Stromal cell of bone marrow (primary cell): ENCODE measurements at regions not wholly inside any gene's neighbourhood (a gene's known extent, or its start where the extent isn't known, plus 50 kb on each side); places are given as distances from the start of the nearest gene placed in this dataset.

ENCODE experiments used
- DNase-seq: peaks from one replicate; pipeline ENCODE4 v3.0.0-alpha.2; 2012; ENCODE audit warnings: low read depth

GRCh38 chr6:21816231-21816630, 222.7 kb downstream of the SOX4 start:
- DNase-seq = no peak

GRCh38 chr6:21820442-21820841, 226.9 kb downstream of the SOX4 start:
- DNase-seq = no peak

GRCh38 chr6:21823371-21823770, 229.8 kb downstream of the SOX4 start:
- DNase-seq = no peak

- DNase-seq = no peak
Measured at GRCh38 chr6:21824431-21825177, 231.1 kb downstream of the SOX4 start.

- DNase-seq = no peak
Measured at GRCh38 chr6:21826023-21826422, 232.5 kb downstream of the SOX4 start.

GRCh38 chr6:21826904-21827303, 233.4 kb downstream of the SOX4 start:
- no peak for DNase-seq

GRCh38 chr6:21827425-21828202, 234.1 kb downstream of the SOX4 start:
- no peak for DNase-seq

GRCh38 chr6:21828704-21829103, 235.2 kb downstream of the SOX4 start:
- DNase-seq = no peak

- DNase-seq = no peak
Measured at GRCh38 chr6:21829126-21829525, 235.6 kb downstream of the SOX4 start.

- DNase-seq = peak; percentile 37
Measured at GRCh38 chr6:21831521-21832291, 238.2 kb downstream of the SOX4 start.

GRCh38 chr6:21836277-21836676, 242.7 kb downstream of the SOX4 start:
- peak; percentile 34 for DNase-seq

- no peak for DNase-seq
Measured at GRCh38 chr6:21836772-21837425, 243.3 kb downstream of the SOX4 start.

- DNase-seq = no peak
Measured at GRCh38 chr6:21840428-21840827, 246.9 kb downstream of the SOX4 start.

- DNase-seq = no peak
Measured at GRCh38 chr6:21842875-21843645, 249.5 kb downstream of the SOX4 start.

GRCh38 chr6:21844120-21844917, 250.8 kb downstream of the SOX4 start:
- DNase-seq = no peak

GRCh38 chr6:21845018-21845417, 251.5 kb downstream of the SOX4 start:
- DNase-seq = no peak

GRCh38 chr6:21845439-21846140, 252.0 kb downstream of the SOX4 start:
- DNase-seq = no peak

GRCh38 chr6:21846541-21847451, 253.2 kb downstream of the SOX4 start:
- DNase-seq = no peak
